ENCODE measurements at regions not wholly inside any gene's neighbourhood (a gene's known extent, or its start where the extent isn't known, plus 50 kb on each side); places are given as distances from the start of the nearest gene placed in this dataset.

GRCh38 chr20:52889225-52889624 is 82.9 kb upstream of the TSHZ2 start (continued):
- no peak for TF ChIP-seq SUPT20H (IDR thresholded peaks at IDR 0.05; ENCODE audit: borderline replicate concordance, control insufficient read depth, low read depth, low read length)
- no peak for TF ChIP-seq PAX8 (IDR thresholded peaks at IDR 0.05)
- TF ChIP-seq, protein P1, sequence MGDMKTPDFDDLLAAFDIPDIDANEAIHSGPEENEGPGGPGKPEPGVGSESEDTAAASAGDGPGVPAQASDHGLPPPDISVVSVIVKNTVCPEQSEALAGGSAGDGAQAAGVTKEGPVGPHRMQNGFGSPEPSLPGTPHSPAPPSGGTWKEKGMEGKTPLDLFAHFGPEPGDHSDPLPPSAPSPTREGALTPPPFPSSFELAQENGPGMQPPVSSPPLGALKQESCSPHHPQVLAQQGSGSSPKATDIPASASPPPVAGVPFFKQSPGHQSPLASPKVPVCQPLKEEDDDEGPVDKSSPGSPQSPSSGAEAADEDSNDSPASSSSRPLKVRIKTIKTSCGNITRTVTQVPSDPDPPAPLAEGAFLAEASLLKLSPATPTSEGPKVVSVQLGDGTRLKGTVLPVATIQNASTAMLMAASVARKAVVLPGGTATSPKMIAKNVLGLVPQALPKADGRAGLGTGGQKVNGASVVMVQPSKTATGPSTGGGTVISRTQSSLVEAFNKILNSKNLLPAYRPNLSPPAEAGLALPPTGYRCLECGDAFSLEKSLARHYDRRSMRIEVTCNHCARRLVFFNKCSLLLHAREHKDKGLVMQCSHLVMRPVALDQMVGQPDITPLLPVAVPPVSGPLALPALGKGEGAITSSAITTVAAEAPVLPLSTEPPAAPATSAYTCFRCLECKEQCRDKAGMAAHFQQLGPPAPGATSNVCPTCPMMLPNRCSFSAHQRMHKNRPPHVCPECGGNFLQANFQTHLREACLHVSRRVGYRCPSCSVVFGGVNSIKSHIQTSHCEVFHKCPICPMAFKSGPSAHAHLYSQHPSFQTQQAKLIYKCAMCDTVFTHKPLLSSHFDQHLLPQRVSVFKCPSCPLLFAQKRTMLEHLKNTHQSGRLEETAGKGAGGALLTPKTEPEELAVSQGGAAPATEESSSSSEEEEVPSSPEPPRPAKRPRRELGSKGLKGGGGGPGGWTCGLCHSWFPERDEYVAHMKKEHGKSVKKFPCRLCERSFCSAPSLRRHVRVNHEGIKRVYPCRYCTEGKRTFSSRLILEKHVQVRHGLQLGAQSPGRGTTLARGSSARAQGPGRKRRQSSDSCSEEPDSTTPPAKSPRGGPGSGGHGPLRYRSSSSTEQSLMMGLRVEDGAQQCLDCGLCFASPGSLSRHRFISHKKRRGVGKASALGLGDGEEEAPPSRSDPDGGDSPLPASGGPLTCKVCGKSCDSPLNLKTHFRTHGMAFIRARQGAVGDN (IDR thresholded peaks at IDR 0.05): no peak
- no peak for TF ChIP-seq SMARCA5 (IDR thresholded peaks at IDR 0.05)
- TF ChIP-seq E4F1 (IDR thresholded peaks at IDR 0.05; ENCODE audit: borderline replicate concordance, partially characterized antibody): no peak
- TF ChIP-seq REST (IDR thresholded peaks at IDR 0.05; ENCODE audit: low read depth, low read length): no peak
- TF ChIP-seq PKNOX1 (IDR thresholded peaks at IDR 0.05): no peak
- TF ChIP-seq LARP7 (IDR thresholded peaks at IDR 0.05): no peak
- TF ChIP-seq BMI1 (IDR thresholded peaks at IDR 0.05; ENCODE audit: borderline replicate concordance): no peak

Measured in GM12878 (cell line).